Mucosa of rectum (tissue), 2 donors: ENCODE measurements at regions not wholly inside any gene's neighbourhood (a gene's known extent, or its start where the extent isn't known, plus 50 kb on each side); places are given as distances from the start of the nearest gene placed in this dataset.

Experiments
- H3K27ac ChIP-seq, 2 donors: one replicate each; pipeline ENCODE4 v1.7.0; 2013; ENCODE audit warnings: inconsistent platforms in 2 of 2, low read depth in 2 of 2, low read length in 2 of 2
- H3K27me3 ChIP-seq, 2 donors: one replicate each; pipeline ENCODE4 v1.7.0; 2013; ENCODE audit warnings: low read length in 2 of 2; ENCODE audit not compliant: control insufficient read depth in 2 of 2, insufficient read depth in 2 of 2
- H3K36me3 ChIP-seq, 2 donors: one replicate each; pipeline ENCODE4 v1.7.0; 2013; ENCODE audit warnings: low read length in 2 of 2; ENCODE audit not compliant: control insufficient read depth in 2 of 2, insufficient read depth in 2 of 2
- H3K4me1 ChIP-seq, 2 donors: one replicate each; pipeline ENCODE4 v1.7.0; 2013; ENCODE audit warnings: low read length in 2 of 2, mild to moderate bottlenecking in 1 of 2; ENCODE audit not compliant: control insufficient read depth in 2 of 2, insufficient read depth in 2 of 2
- H3K4me3 ChIP-seq, 2 donors: one replicate each; pipeline ENCODE4 v1.7.0; 2013; ENCODE audit warnings: low read length in 2 of 2
- H3K9ac ChIP-seq, 2 donors: one replicate each; pipeline ENCODE4 v1.7.0; 2013; ENCODE audit warnings: low read length in 2 of 2, low read depth in 1 of 2, mild to moderate bottlenecking in 1 of 2
- H3K9me3 ChIP-seq, 2 donors: one replicate each; pipeline ENCODE4 v1.7.0; 2013; ENCODE audit warnings: low read length in 2 of 2; ENCODE audit not compliant: control insufficient read depth in 2 of 2
- donor health status: healthy.
- donor health status: Normal muscosa, but diverticular disease.

GRCh38 chr3:30112902-30113484 is 493.4 kb upstream of the TGFBR2 start:
- Histone ChIP-seq H3K36me3 (no peaks in the 10 kb centered on the region), H3K27me3 (no peaks in the 10 kb centered on the region)

GRCh38 chr3:30113906-30114305 is 492.5 kb upstream of the TGFBR2 start:
- H3K9ac ChIP-seq, result no peak overlapping the region
- H3K4me3 ChIP-seq, result no peak overlapping the region
- peaks cover 0 to 12% of the 10 kb centered on the region in 2 donors for H3K4me1 ChIP-seq
- no peaks in the 10 kb centered on the region for H3K27me3 ChIP-seq
- H3K9me3 ChIP-seq, result no peaks in the 10 kb centered on the region
- H3K27ac ChIP-seq, result no peak overlapping the region
- no peaks in the 10 kb centered on the region for H3K36me3 ChIP-seq

More at GRCh38 chr3:30112902-30113484, 493.4 kb upstream of the TGFBR2 start:
- Histone ChIP-seq H3K4me1 (peaks cover 0 to 12% of the 10 kb centered on the region in 2 donors), H3K27ac (no peak overlapping the region), H3K9me3 (no peaks in the 10 kb centered on the region), H3K9ac (no peak overlapping the region), H3K4me3 (no peak overlapping the region)

GRCh38 chr3:30114918-30115317 is 491.5 kb upstream of the TGFBR2 start:
- Histone ChIP-seq H3K9ac (no peak overlapping the region), H3K36me3 (no peaks in the 10 kb centered on the region)

GRCh38 chr3:30122359-30122758 is 484.0 kb upstream of the TGFBR2 start:
- Histone ChIP-seq H3K4me1 (no peaks in the 10 kb centered on the region), H3K36me3 (no peaks in the 10 kb centered on the region), H3K27me3 (no peaks in the 10 kb centered on the region), H3K4me3 (no peak overlapping the region), H3K9me3 (no peaks in the 10 kb centered on the region), H3K9ac (no peak overlapping the region), H3K27ac (no peak overlapping the region)

More at GRCh38 chr3:30114918-30115317, 491.5 kb upstream of the TGFBR2 start:
- Histone ChIP-seq H3K4me1 (peaks cover 0 to 12% of the 10 kb centered on the region in 2 donors), H3K4me3 (no peak overlapping the region), H3K9me3 (no peaks in the 10 kb centered on the region), H3K27me3 (no peaks in the 10 kb centered on the region), H3K27ac (no peak overlapping the region)

GRCh38 chr3:30123224-30123623 is 483.2 kb upstream of the TGFBR2 start:
- no peak overlapping the region for H3K4me3 ChIP-seq
- no peak overlapping the region for H3K27ac ChIP-seq
- H3K9me3 ChIP-seq, result no peaks in the 10 kb centered on the region
- H3K27me3 ChIP-seq, result no peaks in the 10 kb centered on the region
- no peak overlapping the region for H3K9ac ChIP-seq
- no peaks in the 10 kb centered on the region for H3K36me3 ChIP-seq
- no peaks in the 10 kb centered on the region for H3K4me1 ChIP-seq

- Histone ChIP-seq H3K9ac (no peak overlapping the region), H3K27me3 (no peaks in the 10 kb centered on the region), H3K4me3 (no peak overlapping the region), H3K36me3 (no peaks in the 10 kb centered on the region), H3K27ac (no peak overlapping the region), H3K9me3 (no peaks in the 10 kb centered on the region), H3K4me1 (no peaks in the 10 kb centered on the region)
Observed at GRCh38 chr3:30123755-30124154, 482.6 kb upstream of the TGFBR2 start.

- H3K27ac ChIP-seq, result no peak overlapping the region
- no peak overlapping the region for H3K9ac ChIP-seq
- H3K36me3 ChIP-seq, result no peaks in the 10 kb centered on the region
Observed at GRCh38 chr3:30124435-30125370, 481.7 kb upstream of the TGFBR2 start.

GRCh38 chr3:30129765-30130164 is 476.6 kb upstream of the TGFBR2 start:
- H3K9ac ChIP-seq, result no peak overlapping the region
- H3K4me3 ChIP-seq, result no peak overlapping the region
- no peaks in the 10 kb centered on the region for H3K4me1 ChIP-seq
- H3K27ac ChIP-seq, result no peak overlapping the region
- H3K27me3 ChIP-seq, result no peaks in the 10 kb centered on the region
- H3K36me3 ChIP-seq, result no peaks in the 10 kb centered on the region
- H3K9me3 ChIP-seq, result no peaks in the 10 kb centered on the region

More at GRCh38 chr3:30124435-30125370, 481.7 kb upstream of the TGFBR2 start:
- H3K9me3 ChIP-seq, result no peaks in the 10 kb centered on the region
- no peaks in the 10 kb centered on the region for H3K27me3 ChIP-seq
- H3K4me1 ChIP-seq, result no peaks in the 10 kb centered on the region
- no peak overlapping the region for H3K4me3 ChIP-seq

GRCh38 chr3:30130391-30130790 is 476.0 kb upstream of the TGFBR2 start:
- H3K4me1 ChIP-seq, result no peaks in the 10 kb centered on the region
- no peaks in the 10 kb centered on the region for H3K36me3 ChIP-seq
- H3K9ac ChIP-seq, result no peak overlapping the region
- H3K9me3 ChIP-seq, result no peaks in the 10 kb centered on the region
- no peak overlapping the region for H3K27ac ChIP-seq
- no peak overlapping the region for H3K4me3 ChIP-seq
- no peaks in the 10 kb centered on the region for H3K27me3 ChIP-seq

- no peak overlapping the region for H3K27ac ChIP-seq
- H3K4me1 ChIP-seq, result no peaks in the 10 kb centered on the region
- no peaks in the 10 kb centered on the region for H3K36me3 ChIP-seq
- H3K4me3 ChIP-seq, result no peak overlapping the region
- H3K9me3 ChIP-seq, result no peaks in the 10 kb centered on the region
- H3K27me3 ChIP-seq, result no peaks in the 10 kb centered on the region
- H3K9ac ChIP-seq, result no peak overlapping the region
Observed at GRCh38 chr3:30131191-30131590, 475.2 kb upstream of the TGFBR2 start.
